H1 (cell line): ENCODE measurements at regions not wholly inside any gene's neighbourhood (a gene's known extent, or its start where the extent isn't known, plus 50 kb on each side); places are given as distances from the start of the nearest gene placed in this dataset.
A peak's percentile ranks its signal among the peaks of the same experiment; 100 is the strongest.

Experiments
- CTCF ChIA-PET: fragments of 300-600 bp; sonication (Branson Sonifier 250); formaldehyde crosslinking; loops from one replicate; lab custom pipeline; 2021; ENCODE audit not compliant: partially characterized antibody; lab: Charles Lee
- POLR2A ChIA-PET: fragments of 300-600 bp; sonication (Branson Sonifier 250); formaldehyde crosslinking; loops from one replicate; lab custom pipeline; 2021; ENCODE audit warnings: inconsistent platforms; ENCODE audit not compliant: partially characterized antibody; lab: Charles Lee
- DNase-seq, 2 experiments: peaks; one replicate each; pipeline versions ENCODE4 v3.0.0 to v3.0.0-alpha.2; 2010 to 2022; ENCODE audit warnings: low spot score in 2 of 2, low read depth in 1 of 2, mixed read lengths in 1 of 2
- FAIRE-seq: peaks from 2 replicates; lab custom pipeline; 2011; peaks lifted over from hg19 to GRCh38; lab: Jason Lieb, UNC
- H2AFZ ChIP-seq: 2 replicates; pipeline ENCODE4 v1.8.1; 2012; ENCODE audit warnings: low read length, inconsistent platforms
- H2AK5ac ChIP-seq: 2 replicates; pipeline ENCODE4 v1.6.1; 2013; ENCODE audit warnings: low read depth, low read length
- H2BK120ac ChIP-seq: replicated peaks from 2 replicates; pipeline ENCODE3; 2013; ENCODE audit warnings: low read depth, low read length, inconsistent platforms
- H2BK12ac ChIP-seq: 2 replicates; pipeline ENCODE4 v1.6.1; 2013; ENCODE audit warnings: low read depth, low read length
- H2BK15ac ChIP-seq: 2 replicates; pipeline ENCODE4 v1.6.1; 2013; ENCODE audit warnings: low read length
- H2BK20ac ChIP-seq: 2 replicates; pipeline ENCODE4 v1.6.1; 2013; ENCODE audit warnings: low read length
- H2BK5ac ChIP-seq: 2 replicates; pipeline ENCODE4 v1.6.1; 2013; ENCODE audit warnings: low read depth, low read length
- H3K14ac ChIP-seq: 2 replicates; pipeline ENCODE4 v1.6.1; 2013; ENCODE audit warnings: inconsistent platforms; ENCODE audit not compliant: insufficient read length
- H3K18ac ChIP-seq: 2 replicates; pipeline ENCODE4 v1.6.1; 2013; ENCODE audit warnings: low read length; ENCODE audit errors: extremely low read depth
- H3K23ac ChIP-seq: 2 replicates; pipeline ENCODE4 v1.6.1; 2013; ENCODE audit warnings: inconsistent platforms; ENCODE audit not compliant: insufficient read length
- H3K23me2 ChIP-seq: 2 replicates; pipeline ENCODE4 v1.6.1; 2013; ENCODE audit warnings: low read depth, low read length
- H3K27ac ChIP-seq: 2 replicates; pipeline ENCODE4 v1.6.1; 2011; ENCODE audit warnings: low read depth, low read length, inconsistent platforms
- H3K27me3 ChIP-seq, 4 experiments: replicated peaks in 1 of 4; 1 replicate in 1 of 4; 2 replicates in 3 of 4; pipeline versions ENCODE4 v1.6.1 to v1.8.1; 2011 to 2013; ENCODE audit warnings: low read length in 3 of 4, mild to moderate bottlenecking in 3 of 4, inconsistent platforms in 2 of 4, mixed read lengths in 2 of 4, moderate library complexity in 1 of 4; ENCODE audit not compliant: control insufficient read depth in 3 of 4, insufficient read depth in 3 of 4; ENCODE audit errors: extremely low read depth in 1 of 4
- H3K36me3 ChIP-seq, 4 experiments: 2 replicates each; pipeline versions ENCODE4 v1.6.1 to v1.8.1; 2011 to 2013; ENCODE audit warnings: mild to moderate bottlenecking in 4 of 4, low read length in 3 of 4, moderate library complexity in 2 of 4, control low read depth in 1 of 4, inconsistent platforms in 1 of 4; ENCODE audit not compliant: insufficient read depth in 4 of 4, control insufficient read depth in 2 of 4
- H3K4ac ChIP-seq: replicated peaks from 2 replicates; pipeline ENCODE3; 2013; ENCODE audit warnings: low read length, low read depth, mixed read lengths, inconsistent platforms; ENCODE audit not compliant: insufficient read length
- H3K4me1 ChIP-seq, 4 experiments: replicated peaks in 1 of 4; 1 replicate in 1 of 4; 2 replicates in 3 of 4; pipeline versions ENCODE4 v1.6.1 to v1.8.1; 2011 to 2013; ENCODE audit warnings: low read length in 3 of 4, inconsistent platforms in 2 of 4, mixed read lengths in 1 of 4; ENCODE audit not compliant: insufficient read depth in 4 of 4, control insufficient read depth in 3 of 4
- H3K4me2 ChIP-seq, 2 experiments: 2 replicates each; pipeline versions ENCODE4 v1.6.1 to v1.8.1; 2011 to 2013; ENCODE audit warnings: low read depth in 2 of 2, low read length in 2 of 2, control low read depth in 1 of 2, inconsistent platforms in 1 of 2, mild to moderate bottlenecking in 1 of 2; ENCODE audit not compliant: insufficient read depth in 1 of 2
- H3K4me3 ChIP-seq, 4 experiments: fragments of 200-600, 300-600 bp in 1 of 4; sonication (generic), shearing (Covaris generic), sonication (Bioruptor Twin) in 1 of 4; 2 replicates each; pipeline versions ENCODE4 v1.5.1 to v1.8.1; 2011 to 2016; ENCODE audit warnings: low read length in 4 of 4, low read depth in 3 of 4, control low read depth in 2 of 4, inconsistent platforms in 2 of 4, mild to moderate bottlenecking in 2 of 4, mixed read lengths in 1 of 4, moderate library complexity in 1 of 4; ENCODE audit not compliant: insufficient read depth in 2 of 4; ENCODE audit errors: extremely low read depth in 1 of 4
- H3K56ac ChIP-seq: replicated peaks from 2 replicates; pipeline ENCODE3; 2013; ENCODE audit warnings: low read depth, mild to moderate bottlenecking, mixed read lengths, low read length, inconsistent platforms; ENCODE audit not compliant: insufficient read length
- H3K79me1 ChIP-seq: 2 replicates; pipeline ENCODE4 v1.6.1; 2013; ENCODE audit warnings: low read depth, low read length, control low read depth
- H3K79me2 ChIP-seq, 2 experiments: 2 replicates each; pipeline versions ENCODE4 v1.6.1 to v1.8.1; 2012 to 2013; ENCODE audit warnings: low read length in 2 of 2, mild to moderate bottlenecking in 2 of 2, inconsistent platforms in 1 of 2; ENCODE audit not compliant: insufficient read depth in 2 of 2, control insufficient read depth in 1 of 2
- H3K9ac ChIP-seq, 4 experiments: replicated peaks in 1 of 4; 1 replicate in 1 of 4; 2 replicates in 3 of 4; pipeline versions ENCODE4 v1.6.1 to v1.8.1; 2011 to 2013; ENCODE audit warnings: low read depth in 3 of 4, low read length in 3 of 4, control low read depth in 2 of 4, mild to moderate bottlenecking in 2 of 4, moderate library complexity in 2 of 4, inconsistent platforms in 1 of 4; ENCODE audit errors: extremely low read depth in 1 of 4
- H3K9me3 ChIP-seq, 2 experiments: 2 replicates each; pipeline versions ENCODE4 v1.6.1 to v1.8.1; 2012 to 2013; ENCODE audit warnings: mild to moderate bottlenecking in 2 of 2, moderate library complexity in 2 of 2, control low read depth in 1 of 2, inconsistent platforms in 1 of 2, low read depth in 1 of 2, low read length in 1 of 2, mixed read lengths in 1 of 2; ENCODE audit not compliant: insufficient read depth in 2 of 2
- H4K20me1 ChIP-seq, 2 experiments: replicated peaks in 1 of 2; 2 replicates each; pipeline versions ENCODE3 to v1.8.1; 2011 to 2013; ENCODE audit warnings: inconsistent platforms in 2 of 2, low read length in 2 of 2, mild to moderate bottlenecking in 1 of 2; ENCODE audit not compliant: insufficient read depth in 2 of 2, control insufficient read depth in 1 of 2
- H4K5ac ChIP-seq: 2 replicates; pipeline ENCODE4 v1.6.1; 2013; ENCODE audit warnings: low read length, low read depth, mixed read lengths, inconsistent platforms; ENCODE audit not compliant: insufficient read length
- H4K8ac ChIP-seq: 2 replicates; pipeline ENCODE4 v1.8.0; 2013; ENCODE audit warnings: mild to moderate bottlenecking, moderate library complexity, low read length, inconsistent platforms; ENCODE audit not compliant: insufficient read depth; ENCODE audit errors: extremely low read depth
- H4K91ac ChIP-seq: replicated peaks from 2 replicates; pipeline ENCODE3; 2013; ENCODE audit warnings: low read length, mixed read lengths, inconsistent platforms; ENCODE audit not compliant: insufficient read length
- CEBPB ChIP-seq: IDR thresholded peaks from 2 replicates; pipeline ENCODE4 v1.6.1; 2012; ENCODE audit warnings: low read depth, low read length
- EGR1 ChIP-seq: IDR thresholded peaks from 2 replicates; pipeline ENCODE4 v1.6.1; 2011; ENCODE audit warnings: low read depth, low read length, borderline replicate concordance
- JUN ChIP-seq: IDR thresholded peaks from 2 replicates; pipeline ENCODE4 v1.6.1; 2011; ENCODE audit warnings: low read depth, mild to moderate bottlenecking, improper control_type of control experiment, low read length
- POU5F1 ChIP-seq: IDR thresholded peaks from 2 replicates; pipeline ENCODE4 v1.6.1; 2011; ENCODE audit warnings: low read depth, mild to moderate bottlenecking, low read length, moderate library complexity
- YY1 ChIP-seq: IDR thresholded peaks from 2 replicates; pipeline ENCODE4 v1.6.1; 2011; ENCODE audit warnings: low read depth, mild to moderate bottlenecking, low read length
- WGBS, 2 experiments: shearing (Covaris generic) in 1 of 2; methylation state at CpG; one replicate each; pipeline versions ENCODE4 v1.1.6 to v1.1.7; 2013 to 2015; ENCODE audit warnings: low lambda C conversion rate in 2 of 2, mixed read lengths in 2 of 2, inconsistent platforms in 1 of 2, low coverage in 1 of 2, missing lambda C conversion rate in 1 of 2; ENCODE audit not compliant: insufficient replicate concordance in 2 of 2, insufficient coverage in 1 of 2, insufficient read length in 1 of 2; ENCODE audit errors: extremely low coverage in 1 of 2, missing lambda C conversion rate in 1 of 2; 5-methylcytosine and 5-hydroxymethylcytosine counted together
- TF ChIP-seq, protein P1 (sequence below), 3 experiments: IDR thresholded peaks; 1 replicate in 2 of 3; 2 replicates in 1 of 3; pipeline versions ENCODE4 v1.5.1 to v1.6.1; 2011; ENCODE audit warnings: low read length in 3 of 3, mild to moderate bottlenecking in 3 of 3, inconsistent platforms in 2 of 3, low read depth in 1 of 3, moderate library complexity in 1 of 3; ENCODE audit not compliant: insufficient read depth in 1 of 3; ENCODE audit errors: control extremely low read depth in 1 of 3

DNA sequence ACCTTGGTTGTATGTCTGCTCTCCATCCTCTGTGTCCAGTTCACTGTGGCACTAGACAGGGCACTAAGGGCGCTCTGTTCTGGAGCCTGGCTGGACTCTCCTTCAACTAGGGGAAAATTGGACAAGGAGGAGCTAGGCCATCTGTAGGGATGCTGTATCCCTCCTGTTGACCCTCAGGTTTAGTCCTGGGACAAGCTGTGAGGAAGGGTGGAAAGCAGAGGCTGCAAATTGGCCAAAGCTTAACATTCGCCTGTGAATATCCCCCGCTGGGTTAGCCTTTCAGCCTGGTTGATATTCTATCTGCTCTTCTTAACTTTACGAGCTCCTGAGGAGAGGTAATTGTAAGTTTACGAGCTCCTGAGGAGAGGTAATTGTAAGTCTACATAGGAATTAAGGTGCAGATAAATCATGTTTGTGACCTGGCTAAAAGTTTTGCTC, 64.4 kb upstream of the ENPEP start:
- peaks cover 11 to 23% (median 17%) of the 10 kb centered on the region in 4 experiments for H3K27me3 ChIP-seq
- POLR2A ChIA-PET = interaction anchor here (0.5 to 1.3 kb wide), 9 partner anchors 8 to 215 kb away, joined by 3 to 7 read pairs (median 4); no protein-coding TSS in a partner anchor
- H3K4me3 ChIP-seq = peak overlapping the region; percentile 30 to 61 (median 44); a peak in 6 of 8 replicates
- peak overlapping the region; percentile 17 for H3K56ac ChIP-seq
- no peaks in the 10 kb centered on the region for H3K79me1 ChIP-seq
- CTCF ChIA-PET = interaction anchor here (1.0 to 2.1 kb wide), 7 partner anchors 13 to 107 kb away, joined by 3 to 8 read pairs (median 4); no protein-coding TSS in a partner anchor
- DNase-seq = peak; percentile 65 to 73
- no peaks in the 10 kb centered on the region; a peak in 1 of 8 replicates for H3K36me3 ChIP-seq
- H3K4ac ChIP-seq = peak overlapping the region; percentile 55
- peak overlapping the region; percentile 79 for H3K18ac ChIP-seq
- no peak overlapping the region for H2AFZ ChIP-seq
- peak overlapping the region; percentile 20 to 70 (median 50) for H3K9ac ChIP-seq
- peak overlapping the region; percentile 77 to 86 for H3K4me2 ChIP-seq
- WGBS, 2 experiments = 8% methylated on average over 5 of the region's 5 CpGs; no CpG with 5 or more reads in 1 of the 2 experiments
- H3K23ac ChIP-seq = no peak overlapping the region
- H2BK120ac ChIP-seq = peak overlapping the region; percentile 76
- H2BK5ac ChIP-seq = peak overlapping the region; percentile 84
- H4K8ac ChIP-seq = peak overlapping the region; percentile 66; the same call in 1 of the 2 replicates
- H2AK5ac ChIP-seq = peak overlapping the region; percentile 70; the same call in 1 of the 2 replicates
- H3K14ac ChIP-seq = no peak overlapping the region
- peak; percentile 98 for FAIRE-seq
- H4K5ac ChIP-seq = peak overlapping the region; percentile 1
- peak overlapping the region; percentile 91; the same call in 1 of the 2 replicates for H2BK12ac ChIP-seq
- H2BK20ac ChIP-seq = peak overlapping the region; percentile 92
- no peaks in the 10 kb centered on the region for H3K79me2 ChIP-seq
- 0 out of 2 replicates have a peak overlapping the region, but pooled peaks have one; percentile 4 for H2BK15ac ChIP-seq
- H4K20me1 ChIP-seq = no peaks in the 10 kb centered on the region
- H3K4me1 ChIP-seq = peaks cover 0 to 7% (median 2%) of the 10 kb centered on the region in 4 experiments; a peak in 4 of 7 replicates
- H3K23me2 ChIP-seq = peaks cover 4% of the 10 kb centered on the region
- H3K27ac ChIP-seq = no peak overlapping the region
- no peaks in the 10 kb centered on the region for H3K9me3 ChIP-seq
- H4K91ac ChIP-seq = peak overlapping the region; percentile 99
- no peak for TF ChIP-seq CEBPB
- TF ChIP-seq YY1 = no peak
- TF ChIP-seq, protein P1, sequence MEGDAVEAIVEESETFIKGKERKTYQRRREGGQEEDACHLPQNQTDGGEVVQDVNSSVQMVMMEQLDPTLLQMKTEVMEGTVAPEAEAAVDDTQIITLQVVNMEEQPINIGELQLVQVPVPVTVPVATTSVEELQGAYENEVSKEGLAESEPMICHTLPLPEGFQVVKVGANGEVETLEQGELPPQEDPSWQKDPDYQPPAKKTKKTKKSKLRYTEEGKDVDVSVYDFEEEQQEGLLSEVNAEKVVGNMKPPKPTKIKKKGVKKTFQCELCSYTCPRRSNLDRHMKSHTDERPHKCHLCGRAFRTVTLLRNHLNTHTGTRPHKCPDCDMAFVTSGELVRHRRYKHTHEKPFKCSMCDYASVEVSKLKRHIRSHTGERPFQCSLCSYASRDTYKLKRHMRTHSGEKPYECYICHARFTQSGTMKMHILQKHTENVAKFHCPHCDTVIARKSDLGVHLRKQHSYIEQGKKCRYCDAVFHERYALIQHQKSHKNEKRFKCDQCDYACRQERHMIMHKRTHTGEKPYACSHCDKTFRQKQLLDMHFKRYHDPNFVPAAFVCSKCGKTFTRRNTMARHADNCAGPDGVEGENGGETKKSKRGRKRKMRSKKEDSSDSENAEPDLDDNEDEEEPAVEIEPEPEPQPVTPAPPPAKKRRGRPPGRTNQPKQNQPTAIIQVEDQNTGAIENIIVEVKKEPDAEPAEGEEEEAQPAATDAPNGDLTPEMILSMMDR (IDR thresholded peaks at IDR 0.05; ENCODE audit: control extremely low read depth in 1 of 3, insufficient read depth in 1 of 3, low read depth in 1 of 3, low read length in 3 of 3) = no peak
- TF ChIP-seq POU5F1 = peak; percentile 91
- TF ChIP-seq EGR1 = no peak; the same call in 1 of the 2 replicates
- no peak for TF ChIP-seq JUN
